Smooth muscle cell (in vitro differentiated cells): ENCODE measurements at regions not wholly inside any gene's neighbourhood (a gene's known extent, or its start where the extent isn't known, plus 50 kb on each side); places are given as distances from the start of the nearest gene placed in this dataset.

ENCODE experiments used
- DNase-seq: peaks from one replicate; lab custom pipeline; 2025; ENCODE audit not compliant: unreplicated experiment; lab: John Stamatoyannopoulos, UW
- H2AFZ ChIP-seq: fragments of 200-600 bp; sonication (generic); 2 replicates; pipeline ENCODE4 v1.6.0; 2016; ENCODE audit warnings: antibody characterized with exemption, low read depth, mild to moderate bottlenecking
- H3F3A ChIP-seq: fragments of 200-600 bp; sonication (generic); 2 replicates; pipeline ENCODE4 v1.6.0; 2017; ENCODE audit warnings: antibody characterized with exemption, low read depth
- H3K27ac ChIP-seq: fragments of 200-600 bp; sonication (generic); 2 replicates; pipeline ENCODE4 v1.5.1; 2016; ENCODE audit warnings: low read depth, mild to moderate bottlenecking
- H3K27me3 ChIP-seq: fragments of 200-600 bp; sonication (generic); 2 replicates; pipeline ENCODE4 v1.6.1; 2016; ENCODE audit warnings: low read depth, mild to moderate bottlenecking
- H3K36me3 ChIP-seq: fragments of 200-600 bp; sonication (generic); 2 replicates; pipeline ENCODE4 v1.5.1; 2016; ENCODE audit warnings: low read depth
- H3K4me1 ChIP-seq: fragments of 200-600 bp; sonication (generic); 2 replicates; pipeline ENCODE4 v1.5.1; 2016; ENCODE audit warnings: low read depth
- H3K4me2 ChIP-seq: fragments of 200-600 bp; sonication (generic); 2 replicates; pipeline ENCODE4 v1.6.0; 2016; ENCODE audit warnings: mild to moderate bottlenecking
- H3K4me3 ChIP-seq: fragments of 200-600 bp; sonication (generic); 2 replicates; pipeline ENCODE4 v1.5.1; 2016; ENCODE audit warnings: mild to moderate bottlenecking
- H3K79me2 ChIP-seq: fragments of 200-600 bp; sonication (generic); 2 replicates; pipeline ENCODE4 v1.6.0; 2016; ENCODE audit warnings: low read depth, mild to moderate bottlenecking
- H3K9ac ChIP-seq: fragments of 200-600 bp; sonication (generic); 2 replicates; pipeline ENCODE4 v1.6.0; 2016; ENCODE audit warnings: low read depth
- H3K9me3 ChIP-seq: fragments of 200-600 bp; sonication (generic); replicated peaks from 2 replicates; pipeline ENCODE4 v1.5.1; 2016; ENCODE audit warnings: low read depth
- H4K20me1 ChIP-seq: fragments of 200-600 bp; sonication (generic); 2 replicates; pipeline ENCODE4 v1.6.0; 2016; ENCODE audit warnings: low read depth
- whole genome bisulfite sequencing: methylation state at CpG from one replicate; pipeline ENCODE4 v1.1.7; 2016; ENCODE audit warnings: low lambda C conversion rate; 5-methylcytosine and 5-hydroxymethylcytosine counted together
- TF ChIP-seq, protein P1 (sequence below): fragments of 200-600 bp; sonication (generic); IDR thresholded peaks from 2 replicates; pipeline ENCODE4 v1.5.1; 2017; ENCODE audit warnings: borderline replicate concordance, mild to moderate bottlenecking, antibody characterized with exemption; ENCODE audit not compliant: insufficient read depth, poor library complexity, severe bottlenecking

DNA sequence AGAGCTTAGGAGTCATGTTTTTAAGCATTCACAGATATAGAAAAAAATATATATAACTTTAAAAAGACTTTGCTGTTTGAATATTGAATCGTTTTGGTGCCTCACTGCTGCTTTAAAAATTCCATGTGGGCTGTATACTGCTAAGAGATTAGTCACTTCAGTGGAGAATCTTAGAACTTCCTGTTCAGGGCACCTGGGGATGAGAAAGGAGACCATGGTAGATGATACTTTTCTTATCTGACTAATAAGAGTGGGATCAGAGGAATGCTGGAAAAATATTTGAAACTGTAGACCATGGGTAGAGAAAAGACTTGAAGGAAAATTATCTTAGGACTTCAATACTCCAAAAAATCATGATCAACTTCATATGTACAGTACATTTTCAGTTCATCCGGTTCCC lies 442.2 kb upstream of the SETBP1 start:
- Histone ChIP-seq H3K27ac (no peak overlapping the region), H3K27me3 (no peaks in the 10 kb centered on the region), H3F3A (no peaks in the 10 kb centered on the region), H3K9ac (no peak overlapping the region), H4K20me1 (no peaks in the 10 kb centered on the region), H3K36me3 (no peaks in the 10 kb centered on the region), H3K4me2 (no peak overlapping the region), H3K4me3 (no peak overlapping the region), H3K9me3 (no peaks in the 10 kb centered on the region), H3K79me2 (no peaks in the 10 kb centered on the region), H2AFZ (no peak overlapping the region), H3K4me1 (no peaks in the 10 kb centered on the region)
- DNase-seq: no peak
- 61% methylated on average over 2 of the region's 2 CpGs for WGBS
- TF ChIP-seq, protein P1, sequence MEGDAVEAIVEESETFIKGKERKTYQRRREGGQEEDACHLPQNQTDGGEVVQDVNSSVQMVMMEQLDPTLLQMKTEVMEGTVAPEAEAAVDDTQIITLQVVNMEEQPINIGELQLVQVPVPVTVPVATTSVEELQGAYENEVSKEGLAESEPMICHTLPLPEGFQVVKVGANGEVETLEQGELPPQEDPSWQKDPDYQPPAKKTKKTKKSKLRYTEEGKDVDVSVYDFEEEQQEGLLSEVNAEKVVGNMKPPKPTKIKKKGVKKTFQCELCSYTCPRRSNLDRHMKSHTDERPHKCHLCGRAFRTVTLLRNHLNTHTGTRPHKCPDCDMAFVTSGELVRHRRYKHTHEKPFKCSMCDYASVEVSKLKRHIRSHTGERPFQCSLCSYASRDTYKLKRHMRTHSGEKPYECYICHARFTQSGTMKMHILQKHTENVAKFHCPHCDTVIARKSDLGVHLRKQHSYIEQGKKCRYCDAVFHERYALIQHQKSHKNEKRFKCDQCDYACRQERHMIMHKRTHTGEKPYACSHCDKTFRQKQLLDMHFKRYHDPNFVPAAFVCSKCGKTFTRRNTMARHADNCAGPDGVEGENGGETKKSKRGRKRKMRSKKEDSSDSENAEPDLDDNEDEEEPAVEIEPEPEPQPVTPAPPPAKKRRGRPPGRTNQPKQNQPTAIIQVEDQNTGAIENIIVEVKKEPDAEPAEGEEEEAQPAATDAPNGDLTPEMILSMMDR: no peak

DNA sequence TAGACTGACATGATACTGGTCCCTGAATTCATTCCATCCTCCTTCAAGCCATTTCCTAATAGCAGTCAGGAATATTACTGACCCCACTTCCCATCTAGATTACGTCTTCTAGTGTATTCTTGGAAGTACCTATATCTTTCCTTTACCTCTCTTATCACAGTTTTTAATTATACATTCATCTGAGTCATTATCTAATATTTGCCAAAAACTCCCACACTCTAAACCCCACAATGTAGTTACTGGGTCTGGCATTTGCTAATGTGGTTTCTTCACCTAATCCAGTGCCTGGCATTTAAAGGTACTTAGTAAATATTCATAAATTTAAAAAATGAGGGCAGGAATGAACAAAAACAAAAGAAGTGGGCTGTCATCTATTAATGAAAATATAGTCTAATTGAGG lies 441.8 kb upstream of the SETBP1 start:
- H3K79me2 ChIP-seq: no peaks in the 10 kb centered on the region
- no peaks in the 10 kb centered on the region for H3F3A ChIP-seq
- H3K9me3 ChIP-seq: no peaks in the 10 kb centered on the region
- no peak overlapping the region for H3K4me3 ChIP-seq
- TF ChIP-seq, protein P1: no peak
- no peaks in the 10 kb centered on the region for H3K27me3 ChIP-seq
- WGBS: 88% methylated on average over 1 of the region's 1 CpG
- no peak overlapping the region for H3K4me2 ChIP-seq
- H3K36me3 ChIP-seq: no peaks in the 10 kb centered on the region
- H2AFZ ChIP-seq: no peak overlapping the region
- H3K27ac ChIP-seq: no peak overlapping the region
- no peak overlapping the region for H3K9ac ChIP-seq
- no peaks in the 10 kb centered on the region for H3K4me1 ChIP-seq
- no peaks in the 10 kb centered on the region for H4K20me1 ChIP-seq
- DNase-seq: no peak

DNA sequence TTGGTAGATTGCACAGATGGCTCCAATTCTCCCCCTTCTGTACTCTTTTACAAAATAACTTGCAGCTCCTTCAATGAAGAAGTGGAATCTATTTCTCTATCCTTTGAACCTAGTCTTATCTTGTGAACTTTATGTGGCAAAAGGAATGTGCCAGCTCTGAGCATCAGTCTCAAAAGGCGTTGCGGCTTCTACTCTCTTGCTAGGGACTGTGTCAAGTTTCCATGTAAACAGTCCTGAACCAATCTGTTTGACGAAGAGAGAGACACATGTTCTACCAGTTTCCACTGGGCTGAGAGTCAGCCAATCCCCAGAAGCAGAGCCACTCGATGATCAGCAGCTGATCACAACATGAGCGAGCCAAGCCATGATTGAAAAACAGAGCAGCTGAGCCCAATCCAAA lies 439.7 kb upstream of the SETBP1 start:
- H3K27ac ChIP-seq: no peak overlapping the region
- TF ChIP-seq, protein P1: no peak

DNA sequence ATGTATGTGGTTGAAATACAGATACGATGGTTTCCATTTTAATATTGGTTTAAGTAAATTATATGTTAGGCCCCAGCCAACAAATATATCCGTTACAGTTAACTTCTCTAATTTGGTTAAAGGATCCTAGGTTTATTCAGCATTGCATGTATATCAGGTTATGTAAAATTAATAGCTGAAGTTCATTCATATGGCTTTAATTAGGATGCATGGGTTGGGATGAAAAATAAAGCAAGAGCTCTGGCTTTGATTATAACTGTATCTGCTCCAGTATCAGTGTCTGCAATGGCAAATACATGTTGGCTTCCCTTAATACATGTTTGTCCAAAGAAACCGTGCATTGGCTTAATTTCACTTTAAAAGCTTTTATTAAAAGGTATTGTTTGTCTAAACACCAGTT lies 435.7 kb upstream of the SETBP1 start:
- WGBS: 82% methylated on average over 3 of the region's 3 CpGs
- Histone ChIP-seq H3K27me3 (no peaks in the 10 kb centered on the region), H2AFZ (no peak overlapping the region), H3F3A (no peaks in the 10 kb centered on the region), H4K20me1 (no peaks in the 10 kb centered on the region), H3K79me2 (no peaks in the 10 kb centered on the region), H3K9ac (no peak overlapping the region), H3K27ac (no peak overlapping the region), H3K4me3 (no peak overlapping the region), H3K4me2 (no peak overlapping the region), H3K9me3 (no peaks in the 10 kb centered on the region), H3K4me1 (no peaks in the 10 kb centered on the region), H3K36me3 (no peaks in the 10 kb centered on the region)
- no peak for DNase-seq
- TF ChIP-seq, protein P1: no peak

More for the DNA sequence above, 439.7 kb upstream of the SETBP1 start:
- Histone ChIP-seq H2AFZ (no peak overlapping the region), H3K9me3 (no peaks in the 10 kb centered on the region), H3K4me3 (no peak overlapping the region), H3K79me2 (no peaks in the 10 kb centered on the region), H3F3A (no peaks in the 10 kb centered on the region), H3K4me1 (no peaks in the 10 kb centered on the region), H3K9ac (no peak overlapping the region), H3K4me2 (no peak overlapping the region), H3K36me3 (no peaks in the 10 kb centered on the region), H4K20me1 (no peaks in the 10 kb centered on the region), H3K27me3 (no peaks in the 10 kb centered on the region)
- no peak for DNase-seq
- 74% methylated on average over 5 of the region's 5 CpGs for WGBS
